Activated T-cell treated with anti-CD3 and anti-CD28 coated beads, Interleukin-2, amount 50 U/mL, for 72 hours (primary cell): ENCODE measurements at regions not wholly inside any gene's neighbourhood (a gene's known extent, or its start where the extent isn't known, plus 50 kb on each side); places are given as distances from the start of the nearest gene placed in this dataset.

Experiments
- ATAC-seq, 2 donors: fragments of 150-1000 bp; cut with Tn5 transposase; replicated peaks in 1 of 2; 2 replicates each; pipeline ENCODE4 v1.10.0; 2021; ENCODE audit warnings: moderate library complexity in 2 of 2, mild to moderate bottlenecking in 1 of 2
- DNase-seq, 2 donors: peaks; one replicate each; pipeline ENCODE4 v3.0.0; 2021 to 2022; ENCODE audit warnings: mixed read lengths in 1 of 2
- H3K27ac Mint-ChIP-seq: one replicate; pipeline ENCODE4 v1.8.0; 2022; ENCODE audit warnings: mild to moderate bottlenecking, moderate library complexity, mixed read lengths
- H3K27me3 Mint-ChIP-seq: one replicate; pipeline ENCODE4 v1.8.0; 2022; ENCODE audit warnings: low read depth, mixed read lengths
- H3K36me3 Mint-ChIP-seq, 2 donors: one replicate each; pipeline ENCODE4 v1.8.0; 2022; ENCODE audit warnings: mixed read lengths in 2 of 2, mild to moderate bottlenecking in 1 of 2; ENCODE audit not compliant: insufficient read depth in 2 of 2
- H3K4me1 Mint-ChIP-seq: one replicate; pipeline ENCODE4 v1.8.0; 2022; ENCODE audit warnings: low read depth, mixed read lengths
- H3K4me3 Mint-ChIP-seq, 2 donors: one replicate each; pipeline ENCODE4 v1.8.0; 2022; ENCODE audit warnings: mild to moderate bottlenecking in 2 of 2, mixed read lengths in 2 of 2, moderate library complexity in 2 of 2
- H3K9me3 Mint-ChIP-seq, 2 donors: one replicate each; pipeline ENCODE4 v1.8.0; 2022; ENCODE audit warnings: mixed read lengths in 2 of 2

GRCh38 chr6:140857739-140858380, 1274.9 kb upstream of the GJE1 start:
- no peaks in the 10 kb centered on the region for H3K27me3 Mint-ChIP-seq
- no peak overlapping the region for H3K27ac Mint-ChIP-seq
- no peaks in the 10 kb centered on the region for H3K9me3 Mint-ChIP-seq
- H3K4me3 Mint-ChIP-seq, result no peak overlapping the region
- H3K36me3 Mint-ChIP-seq, result no peaks in the 10 kb centered on the region
- H3K4me1 Mint-ChIP-seq, result no peaks in the 10 kb centered on the region
- no peak for ATAC-seq
- DNase-seq, result no peak

- Mint-ChIP-seq H3K27me3 (no peaks in the 10 kb centered on the region), H3K4me3 (no peak overlapping the region), H3K9me3 (no peaks in the 10 kb centered on the region), H3K36me3 (no peaks in the 10 kb centered on the region), H3K4me1 (no peaks in the 10 kb centered on the region), H3K27ac (no peak overlapping the region)
- DNase-seq, result no peak
- ATAC-seq, result no peak
Observed at GRCh38 chr6:140855520-140855919, 1277.2 kb upstream of the GJE1 start.

GRCh38 chr6:140854318-140854717, 1278.4 kb upstream of the GJE1 start:
- Mint-ChIP-seq H3K9me3 (no peaks in the 10 kb centered on the region), H3K27ac (no peak overlapping the region), H3K4me3 (no peak overlapping the region), H3K36me3 (no peaks in the 10 kb centered on the region), H3K4me1 (no peaks in the 10 kb centered on the region), H3K27me3 (no peaks in the 10 kb centered on the region)
- DNase-seq (no peak), ATAC-seq (no peak)

- Mint-ChIP-seq H3K36me3 (no peaks in the 10 kb centered on the region), H3K4me1 (no peaks in the 10 kb centered on the region), H3K9me3 (no peaks in the 10 kb centered on the region), H3K27ac (no peak overlapping the region), H3K27me3 (no peaks in the 10 kb centered on the region), H3K4me3 (no peak overlapping the region)
- no peak for ATAC-seq
- no peak for DNase-seq
Observed at GRCh38 chr6:140850438-140850837, 1282.3 kb upstream of the GJE1 start.

- Mint-ChIP-seq H3K4me1 (no peaks in the 10 kb centered on the region), H3K9me3 (no peaks in the 10 kb centered on the region), H3K36me3 (no peaks in the 10 kb centered on the region)
Observed at GRCh38 chr6:140849456-140849855, 1283.3 kb upstream of the GJE1 start.

GRCh38 chr6:140847262-140847645, 1285.5 kb upstream of the GJE1 start:
- Mint-ChIP-seq H3K4me1 (no peaks in the 10 kb centered on the region), H3K4me3 (no peak overlapping the region), H3K27me3 (no peaks in the 10 kb centered on the region), H3K9me3 (no peaks in the 10 kb centered on the region), H3K27ac (no peak overlapping the region), H3K36me3 (no peaks in the 10 kb centered on the region)
- no peak for DNase-seq
- ATAC-seq, result no peak

More at GRCh38 chr6:140849456-140849855, 1283.3 kb upstream of the GJE1 start:
- H3K4me3 Mint-ChIP-seq, result no peak overlapping the region
- no peaks in the 10 kb centered on the region for H3K27me3 Mint-ChIP-seq
- ATAC-seq (no peak), DNase-seq (no peak)
- H3K27ac Mint-ChIP-seq, result no peak overlapping the region

GRCh38 chr6:140846503-140847261, 1286.0 kb upstream of the GJE1 start:
- no peak overlapping the region for H3K27ac Mint-ChIP-seq
- H3K4me1 Mint-ChIP-seq, result no peaks in the 10 kb centered on the region
- DNase-seq (no peak), ATAC-seq (no peak)
- no peak overlapping the region for H3K4me3 Mint-ChIP-seq
- H3K9me3 Mint-ChIP-seq, result no peaks in the 10 kb centered on the region
- no peaks in the 10 kb centered on the region for H3K27me3 Mint-ChIP-seq
- H3K36me3 Mint-ChIP-seq, result no peaks in the 10 kb centered on the region

- Mint-ChIP-seq H3K4me3 (no peak overlapping the region), H3K27me3 (no peaks in the 10 kb centered on the region), H3K4me1 (no peaks in the 10 kb centered on the region), H3K27ac (peak overlapping the region; percentile 28), H3K9me3 (no peaks in the 10 kb centered on the region), H3K36me3 (no peaks in the 10 kb centered on the region)
- DNase-seq (no peak), ATAC-seq (no peak)
Observed at GRCh38 chr6:140845701-140846100, 1287.0 kb upstream of the GJE1 start.

GRCh38 chr6:140844167-140844566, 1288.6 kb upstream of the GJE1 start:
- Mint-ChIP-seq H3K27ac (no peak overlapping the region), H3K9me3 (no peaks in the 10 kb centered on the region), H3K36me3 (no peaks in the 10 kb centered on the region), H3K4me3 (no peak overlapping the region), H3K4me1 (no peaks in the 10 kb centered on the region), H3K27me3 (no peaks in the 10 kb centered on the region)
- DNase-seq, result no peak
- ATAC-seq, result no peak

GRCh38 chr6:140833408-140833807, 1299.3 kb upstream of the GJE1 start:
- DNase-seq (no peak), ATAC-seq (no peak)
- Mint-ChIP-seq H3K36me3 (no peaks in the 10 kb centered on the region), H3K27ac (no peak overlapping the region), H3K4me1 (no peaks in the 10 kb centered on the region), H3K27me3 (no peaks in the 10 kb centered on the region), H3K4me3 (no peak overlapping the region), H3K9me3 (no peaks in the 10 kb centered on the region)

- Mint-ChIP-seq H3K4me3 (no peak overlapping the region), H3K4me1 (no peaks in the 10 kb centered on the region), H3K9me3 (no peaks in the 10 kb centered on the region), H3K36me3 (no peaks in the 10 kb centered on the region), H3K27me3 (no peaks in the 10 kb centered on the region), H3K27ac (no peak overlapping the region)
- ATAC-seq (no peak), DNase-seq (no peak)
Observed at GRCh38 chr6:140830666-140831065, 1302.1 kb upstream of the GJE1 start.

GRCh38 chr6:140828856-140829255, 1303.9 kb upstream of the GJE1 start:
- no peak overlapping the region for H3K4me3 Mint-ChIP-seq
- no peak for ATAC-seq
- H3K27ac Mint-ChIP-seq, result no peak overlapping the region
- H3K36me3 Mint-ChIP-seq, result no peaks in the 10 kb centered on the region
- no peaks in the 10 kb centered on the region for H3K9me3 Mint-ChIP-seq
- no peaks in the 10 kb centered on the region for H3K27me3 Mint-ChIP-seq
- H3K4me1 Mint-ChIP-seq, result no peaks in the 10 kb centered on the region
- DNase-seq, result no peak

- Mint-ChIP-seq H3K9me3 (no peaks in the 10 kb centered on the region), H3K27me3 (no peaks in the 10 kb centered on the region), H3K4me3 (no peak overlapping the region), H3K36me3 (no peaks in the 10 kb centered on the region), H3K4me1 (no peaks in the 10 kb centered on the region), H3K27ac (no peak overlapping the region)
- ATAC-seq (no peak), DNase-seq (no peak)
Observed at GRCh38 chr6:140827593-140827992, 1305.1 kb upstream of the GJE1 start.

GRCh38 chr6:140825731-140826130, 1307.0 kb upstream of the GJE1 start:
- Mint-ChIP-seq H3K36me3 (no peaks in the 10 kb centered on the region), H3K4me3 (no peak overlapping the region), H3K4me1 (no peaks in the 10 kb centered on the region), H3K9me3 (no peaks in the 10 kb centered on the region), H3K27ac (no peak overlapping the region), H3K27me3 (peaks cover under 1% of the 10 kb centered on the region)
- DNase-seq (no peak), ATAC-seq (no peak)
